ENCODE measurements at regions not wholly inside any gene's neighbourhood (a gene's known extent, or its start where the extent isn't known, plus 50 kb on each side); places are given as distances from the start of the nearest gene placed in this dataset.

- no peak for TF ChIP-seq POLR2A (IDR thresholded peaks at IDR 0.05)
- TF ChIP-seq CTCF (IDR thresholded peaks at IDR 0.05): no peak
Observed at GRCh38 chr9:71612889-71613288, 155.4 kb downstream of the CEMIP2 start.
